ENCODE measurements at regions not wholly inside any gene's neighbourhood (a gene's known extent, or its start where the extent isn't known, plus 50 kb on each side); places are given as distances from the start of the nearest gene placed in this dataset.
"Not testable (repeated sequence)": the region's sequence is repeated elsewhere in the genome, so short reads cannot be mapped to it uniquely, and the experiment has no call there.

GRCh38 chr5:44679214-44679613, 129.5 kb upstream of the MRPS30 start:
- no TSS peak for BruUV-seq (replicated peaks)

GRCh38 chr5:44675296-44675695, 133.5 kb upstream of the MRPS30 start:
- no TSS peak for BruUV-seq (replicated peaks)
- no peak overlapping the region for H3K4me3 ChIP-seq (ENCODE audit: low read depth, low read length, poor library complexity, severe bottlenecking)
- no peaks in the 10 kb centered on the region for H3K4me1 ChIP-seq (ENCODE audit: insufficient read depth, low read length, poor library complexity, severe bottlenecking)
- POLR2A ChIA-PET = no interaction called here
- intact Hi-C loops (cut with micrococcal nuclease; ENCODE audit: unreplicated experiment) = no loop called here
- H3K9me3 ChIP-seq (ENCODE audit: low read length) = no peaks in the 10 kb centered on the region
- no peaks in the 10 kb centered on the region for H3K9me2 ChIP-seq (ENCODE audit: insufficient read depth, low read length)
- no peak for TF ChIP-seq CTCF (conservative IDR thresholded peaks at IDR 0.05; ENCODE audit: low read length)
- no peak for TF ChIP-seq EZH2phosphoT487 (IDR thresholded peaks at IDR 0.05; ENCODE audit: borderline replicate concordance, low read depth, low read length)
- H2AFZ ChIP-seq (ENCODE audit: low read length) = no peak overlapping the region
- H3K27ac ChIP-seq (ENCODE audit: low read depth, low read length, poor library complexity, severe bottlenecking) = no peak overlapping the region
- no peak overlapping the region for H3K4me2 ChIP-seq (ENCODE audit: low read length)
- H4K20me1 ChIP-seq (ENCODE audit: insufficient read depth, low read length) = no peaks in the 10 kb centered on the region
- CTCF ChIA-PET (ENCODE audit: unreplicated experiment) = no interaction called here
- no peaks in the 10 kb centered on the region for H3K36me3 ChIP-seq (ENCODE audit: insufficient read depth, low read length)
- no peaks in the 10 kb centered on the region for H3K79me2 ChIP-seq (ENCODE audit: insufficient read depth, low read depth, low read length)
- no peak for DNase-seq (ENCODE audit: low spot score)

More at GRCh38 chr5:44679214-44679613, 129.5 kb upstream of the MRPS30 start:
- no peak overlapping the region for H3K27ac ChIP-seq (ENCODE audit: low read depth, low read length, poor library complexity, severe bottlenecking)
- no peaks in the 10 kb centered on the region for H3K36me3 ChIP-seq (ENCODE audit: insufficient read depth, low read length)
- no peaks in the 10 kb centered on the region for H3K9me3 ChIP-seq (ENCODE audit: low read length)
- H3K9me2 ChIP-seq (ENCODE audit: insufficient read depth, low read length) = no peaks in the 10 kb centered on the region
- H3K4me1 ChIP-seq (ENCODE audit: insufficient read depth, low read length, poor library complexity, severe bottlenecking) = no peaks in the 10 kb centered on the region
- H3K4me2 ChIP-seq (ENCODE audit: low read length) = no peak overlapping the region
- TF ChIP-seq CTCF (conservative IDR thresholded peaks at IDR 0.05; ENCODE audit: low read length) (no peak), EZH2phosphoT487 (IDR thresholded peaks at IDR 0.05; ENCODE audit: borderline replicate concordance, low read depth, low read length) (no peak)
- intact Hi-C loops (cut with micrococcal nuclease; ENCODE audit: unreplicated experiment) = no loop called here
- DNase-seq (ENCODE audit: low spot score) = no peak
- H3K79me2 ChIP-seq (ENCODE audit: insufficient read depth, low read depth, low read length) = no peaks in the 10 kb centered on the region
- POLR2A ChIA-PET = no interaction called here
- H3K4me3 ChIP-seq (ENCODE audit: low read depth, low read length, poor library complexity, severe bottlenecking) = no peak overlapping the region
- H4K20me1 ChIP-seq (ENCODE audit: insufficient read depth, low read length) = no peaks in the 10 kb centered on the region
- CTCF ChIA-PET (ENCODE audit: unreplicated experiment) = no interaction called here
- H2AFZ ChIP-seq (ENCODE audit: low read length) = no peak overlapping the region

GRCh38 chr5:44674461-44674860, 134.3 kb upstream of the MRPS30 start:
- POLR2A ChIA-PET = no interaction called here
- DNase-seq (ENCODE audit: low spot score) = no peak

GRCh38 chr5:44668471-44668870, 140.3 kb upstream of the MRPS30 start:
- H3K36me3 ChIP-seq (ENCODE audit: insufficient read depth, low read length); H3K4me2 ChIP-seq (ENCODE audit: low read length); H3K27ac ChIP-seq (ENCODE audit: low read depth, low read length, poor library complexity, severe bottlenecking); H3K4me1 ChIP-seq (ENCODE audit: insufficient read depth, low read length, poor library complexity, severe bottlenecking); BruUV-seq (replicated peaks); POLR2A ChIA-PET; H4K20me1 ChIP-seq (ENCODE audit: insufficient read depth, low read length); H3K79me2 ChIP-seq (ENCODE audit: insufficient read depth, low read depth, low read length); DNase-seq (ENCODE audit: low spot score); H3K9me2 ChIP-seq (ENCODE audit: insufficient read depth, low read length); H3K4me3 ChIP-seq (ENCODE audit: low read depth, low read length, poor library complexity, severe bottlenecking); H2AFZ ChIP-seq (ENCODE audit: low read length); H3K9me3 ChIP-seq (ENCODE audit: low read length); intact Hi-C loops (cut with micrococcal nuclease; ENCODE audit: unreplicated experiment); CTCF ChIA-PET (ENCODE audit: unreplicated experiment): not testable (repeated sequence)

More at GRCh38 chr5:44674461-44674860, 134.3 kb upstream of the MRPS30 start:
- H3K4me1 ChIP-seq (ENCODE audit: insufficient read depth, low read length, poor library complexity, severe bottlenecking) = no peaks in the 10 kb centered on the region
- intact Hi-C loops (cut with micrococcal nuclease; ENCODE audit: unreplicated experiment) = no loop called here
- no peaks in the 10 kb centered on the region for H4K20me1 ChIP-seq (ENCODE audit: insufficient read depth, low read length)
- no peaks in the 10 kb centered on the region for H3K36me3 ChIP-seq (ENCODE audit: insufficient read depth, low read length)
- TF ChIP-seq CTCF (conservative IDR thresholded peaks at IDR 0.05; ENCODE audit: low read length) (no peak), EZH2phosphoT487 (IDR thresholded peaks at IDR 0.05; ENCODE audit: borderline replicate concordance, low read depth, low read length) (no peak)
- H3K79me2 ChIP-seq (ENCODE audit: insufficient read depth, low read depth, low read length) = no peaks in the 10 kb centered on the region
- no peak overlapping the region for H2AFZ ChIP-seq (ENCODE audit: low read length)
- no peaks in the 10 kb centered on the region for H3K9me2 ChIP-seq (ENCODE audit: insufficient read depth, low read length)
- H3K9me3 ChIP-seq (ENCODE audit: low read length) = no peaks in the 10 kb centered on the region
- no peak overlapping the region for H3K4me3 ChIP-seq (ENCODE audit: low read depth, low read length, poor library complexity, severe bottlenecking)
- no peak overlapping the region for H3K27ac ChIP-seq (ENCODE audit: low read depth, low read length, poor library complexity, severe bottlenecking)
- BruUV-seq (replicated peaks) = no TSS peak
- CTCF ChIA-PET (ENCODE audit: unreplicated experiment) = no interaction called here
- H3K4me2 ChIP-seq (ENCODE audit: low read length) = no peak overlapping the region

Data from OCI-LY7 (cell line).